Body of pancreas (tissue), 4 donors: ENCODE measurements at regions not wholly inside any gene's neighbourhood (a gene's known extent, or its start where the extent isn't known, plus 50 kb on each side); places are given as distances from the start of the nearest gene placed in this dataset.

Experiments
- ATAC-seq: fragments of 150-250 bp; one replicate; pipeline ENCODE4 v1.9.1; 2016
- DNase-seq, 4 donors: peaks; one replicate each; pipeline ENCODE4 v3.0.0-alpha.2; 2019
- H3K27ac ChIP-seq, 4 donors: fragments of 200-600 bp; sonication (generic); 1 replicate in 3 of 4; 2 replicates in 1 of 4; pipeline versions ENCODE4 v1.5.1 to v1.6.1; 2016 to 2019; ENCODE audit warnings: mild to moderate bottlenecking in 1 of 4, mixed read lengths in 1 of 4, moderate library complexity in 1 of 4
- H3K27me3 ChIP-seq, 2 donors: fragments of 200-600 bp; sonication (generic); one replicate each; pipeline ENCODE4 v1.6.0; 2016; ENCODE audit warnings: mild to moderate bottlenecking in 1 of 2
- H3K36me3 ChIP-seq, 2 donors: fragments of 200-600 bp; sonication (generic); replicated peaks in 1 of 2; 2 replicates each; pipeline ENCODE4 v1.5.1; 2016; ENCODE audit warnings: low read depth in 2 of 2; ENCODE audit not compliant: insufficient read depth in 1 of 2
- H3K4me1 ChIP-seq: fragments of 200-600 bp; sonication (generic); one replicate; pipeline ENCODE4 v1.6.0; 2016
- H3K4me3 ChIP-seq, 2 donors: fragments of 200-600 bp; sonication (generic); 1 replicate in 1 of 2; 2 replicates in 1 of 2; pipeline ENCODE4 v1.5.1; 2016 to 2019
- H3K9me3 ChIP-seq, 3 donors: fragments of 200-600 bp; sonication (generic); 1 replicate in 2 of 3; 2 replicates in 1 of 3; pipeline ENCODE4 v1.5.1; 2016
- POLR2A ChIP-seq, 3 donors: fragments of 450-650 bp; IDR thresholded peaks; one replicate each; pipeline ENCODE4 v1.6.1; 2016; ENCODE audit warnings: antibody characterized with exemption in 3 of 3, mild to moderate bottlenecking in 2 of 3
- WGBS, 2 donors: methylation state at CpG; one replicate each; pipeline ENCODE4 v1.1.5; 2017; 5-methylcytosine and 5-hydroxymethylcytosine counted together
- intact Hi-C: fragments of 100-400 bp; cut with DNase I; formaldehyde crosslinking; loops from one replicate; pipeline ENCODE4 v1.15.1; 2023
- TF ChIP-seq, protein P1 (sequence below), 7 experiments: fragments of 450-650 bp in 4 of 7; fragments of 200-600 bp in 3 of 7; sonication (generic) in 3 of 7; IDR thresholded peaks; one replicate each; pipeline ENCODE4 v1.5.1; 2016 to 2019; ENCODE audit warnings: antibody characterized with exemption in 7 of 7

DNA sequence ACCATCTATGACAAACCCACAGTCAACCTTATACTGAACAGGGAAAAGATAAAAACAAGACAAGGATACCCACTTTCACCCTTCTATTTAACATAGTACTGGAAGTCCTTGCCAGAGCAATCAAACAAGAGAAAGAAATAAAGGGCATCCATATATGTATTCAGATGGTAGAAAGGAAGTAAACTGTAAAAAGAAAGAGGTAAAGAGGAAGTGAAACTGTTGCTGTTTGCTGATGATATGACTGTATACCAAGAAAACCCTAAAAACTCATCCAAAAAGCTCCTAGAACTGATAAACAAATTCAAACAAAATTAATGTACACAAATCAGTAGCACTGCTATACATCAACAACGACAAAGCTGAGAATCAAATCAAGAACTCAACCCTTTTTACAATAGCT, 538.7 kb upstream of the PABPC4L start:
- no peak for DNase-seq
- Histone ChIP-seq H3K27ac (no peak overlapping the region), H3K27me3 (no peaks in the 10 kb centered on the region), H3K36me3 (no peaks in the 10 kb centered on the region), H3K9me3 (no peaks in the 10 kb centered on the region), H3K4me3 (no peak overlapping the region), H3K4me1 (no peaks in the 10 kb centered on the region)
- no peak for ATAC-seq
- 58 to 73% methylated on average over 1 of the region's 1 CpG for WGBS, 2 donors
- no peak for TF ChIP-seq POLR2A (IDR thresholded peaks at IDR 0.05)
- TF ChIP-seq, protein P1, sequence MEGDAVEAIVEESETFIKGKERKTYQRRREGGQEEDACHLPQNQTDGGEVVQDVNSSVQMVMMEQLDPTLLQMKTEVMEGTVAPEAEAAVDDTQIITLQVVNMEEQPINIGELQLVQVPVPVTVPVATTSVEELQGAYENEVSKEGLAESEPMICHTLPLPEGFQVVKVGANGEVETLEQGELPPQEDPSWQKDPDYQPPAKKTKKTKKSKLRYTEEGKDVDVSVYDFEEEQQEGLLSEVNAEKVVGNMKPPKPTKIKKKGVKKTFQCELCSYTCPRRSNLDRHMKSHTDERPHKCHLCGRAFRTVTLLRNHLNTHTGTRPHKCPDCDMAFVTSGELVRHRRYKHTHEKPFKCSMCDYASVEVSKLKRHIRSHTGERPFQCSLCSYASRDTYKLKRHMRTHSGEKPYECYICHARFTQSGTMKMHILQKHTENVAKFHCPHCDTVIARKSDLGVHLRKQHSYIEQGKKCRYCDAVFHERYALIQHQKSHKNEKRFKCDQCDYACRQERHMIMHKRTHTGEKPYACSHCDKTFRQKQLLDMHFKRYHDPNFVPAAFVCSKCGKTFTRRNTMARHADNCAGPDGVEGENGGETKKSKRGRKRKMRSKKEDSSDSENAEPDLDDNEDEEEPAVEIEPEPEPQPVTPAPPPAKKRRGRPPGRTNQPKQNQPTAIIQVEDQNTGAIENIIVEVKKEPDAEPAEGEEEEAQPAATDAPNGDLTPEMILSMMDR (IDR thresholded peaks at IDR 0.05) = no peak
- intact Hi-C loops = no loop called here

DNA sequence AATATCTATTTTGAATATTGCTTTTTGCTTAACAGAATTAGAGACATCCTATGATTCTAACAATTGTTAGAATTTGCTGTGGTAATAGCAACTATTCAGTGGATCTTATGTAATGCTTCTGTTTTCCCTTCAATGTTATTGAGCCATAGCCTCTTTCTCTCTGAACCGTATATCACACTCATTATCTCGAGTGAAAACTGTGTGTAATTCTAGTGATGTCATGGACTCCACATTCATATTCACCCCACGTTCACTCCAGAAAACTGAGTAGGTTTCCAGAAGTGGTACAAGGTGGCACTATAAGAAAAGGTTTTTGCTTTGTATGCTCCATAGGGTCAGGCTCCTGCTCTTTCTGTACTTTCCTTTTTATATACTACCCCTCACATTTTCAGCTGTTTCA, 534.3 kb upstream of the PABPC4L start:
- WGBS, 2 donors = 60 to 63% methylated on average over 3 of the region's 3 CpGs
- DNase-seq (no peak), ATAC-seq (no peak)
- Histone ChIP-seq H3K36me3 (no peaks in the 10 kb centered on the region), H3K9me3 (no peaks in the 10 kb centered on the region), H3K27me3 (no peaks in the 10 kb centered on the region), H3K27ac (no peak overlapping the region), H3K4me3 (no peak overlapping the region), H3K4me1 (no peaks in the 10 kb centered on the region)
- no peak for TF ChIP-seq POLR2A (IDR thresholded peaks at IDR 0.05)
- TF ChIP-seq, protein P1 (IDR thresholded peaks at IDR 0.05) = no peak
- intact Hi-C loops = no loop called here

DNA sequence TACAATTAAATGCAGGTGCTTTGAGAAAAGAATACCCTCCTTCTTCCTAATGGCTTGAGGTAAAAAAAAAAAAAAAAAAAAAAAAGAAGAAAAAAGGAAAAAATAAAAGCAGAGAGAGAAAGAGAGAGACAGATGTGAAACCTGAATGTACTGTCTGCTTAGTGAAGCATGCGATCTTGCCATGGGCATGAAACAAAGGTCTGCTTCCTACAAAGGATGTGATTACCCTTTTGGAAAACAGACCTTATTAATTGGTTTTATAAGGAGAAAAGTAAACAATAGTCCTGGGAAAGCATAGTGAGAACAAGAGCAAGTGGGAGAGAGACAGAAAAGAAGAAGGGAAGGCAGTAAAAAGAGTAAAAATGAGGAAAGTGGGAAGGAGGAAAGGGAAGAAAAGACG, 526.1 kb upstream of the PABPC4L start:
- intact Hi-C loops = no loop called here
- no peak overlapping the region for H3K4me3 ChIP-seq
- H3K27me3 ChIP-seq = no peaks in the 10 kb centered on the region
- H3K36me3 ChIP-seq = no peaks in the 10 kb centered on the region
- ATAC-seq (no peak), DNase-seq (no peak)
- no peak overlapping the region for H3K27ac ChIP-seq
- no peaks in the 10 kb centered on the region for H3K4me1 ChIP-seq
- TF ChIP-seq, protein P1 (IDR thresholded peaks at IDR 0.05) = no peak
- no peak for TF ChIP-seq POLR2A (IDR thresholded peaks at IDR 0.05)
- 59 to 70% methylated on average over 2 of the region's 2 CpGs for WGBS, 2 donors
- no peaks in the 10 kb centered on the region for H3K9me3 ChIP-seq

DNA sequence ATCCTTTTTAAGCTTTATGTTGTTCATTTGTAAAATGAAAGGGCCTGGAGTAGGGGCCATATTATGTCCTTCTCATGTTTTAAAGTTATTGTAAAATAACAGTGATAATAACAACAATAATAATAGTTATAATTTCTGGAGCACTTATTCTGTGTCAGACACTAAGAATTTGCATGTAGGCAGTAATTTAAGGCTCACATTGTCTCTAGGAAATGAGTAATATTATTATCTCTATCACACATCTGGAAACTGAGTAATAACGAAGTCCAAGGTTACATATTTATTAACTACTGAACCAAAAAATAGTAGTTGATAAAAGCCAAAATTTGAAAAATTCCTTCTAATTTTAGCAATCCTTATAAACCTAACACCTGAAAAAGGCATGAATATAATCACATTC, 520.7 kb upstream of the PABPC4L start:
- H3K36me3 ChIP-seq = no peaks in the 10 kb centered on the region
- no peaks in the 10 kb centered on the region for H3K9me3 ChIP-seq
- 63 to 65% methylated on average over 1 of the region's 1 CpG for WGBS, 2 donors
- intact Hi-C loops = no loop called here
- H3K27me3 ChIP-seq = no peaks in the 10 kb centered on the region
- H3K27ac ChIP-seq = no peak overlapping the region
- H3K4me3 ChIP-seq = no peak overlapping the region
- H3K4me1 ChIP-seq = no peaks in the 10 kb centered on the region
- TF ChIP-seq POLR2A (IDR thresholded peaks at IDR 0.05) = no peak
- TF ChIP-seq, protein P1 (IDR thresholded peaks at IDR 0.05) = no peak
- DNase-seq (no peak), ATAC-seq (no peak)

DNA sequence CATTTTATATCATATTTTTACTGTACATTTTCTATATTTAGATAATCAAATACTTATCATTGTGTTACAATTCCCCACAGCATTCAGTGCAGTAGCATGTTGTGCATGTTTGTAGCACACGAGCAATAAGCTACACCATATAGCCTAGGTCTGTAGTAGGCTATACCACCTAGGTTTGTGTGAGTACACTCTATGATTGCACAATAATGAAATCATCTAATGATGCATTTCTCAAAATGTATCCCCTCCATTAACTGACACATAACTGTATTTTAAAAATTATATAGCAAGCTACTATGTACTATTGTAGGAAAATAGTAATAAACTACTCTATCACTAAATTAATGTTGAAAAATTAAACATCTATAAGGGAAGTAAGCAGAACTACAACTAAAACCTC, 518.4 kb upstream of the PABPC4L start:
- no peaks in the 10 kb centered on the region for H3K4me1 ChIP-seq
- no peaks in the 10 kb centered on the region for H3K36me3 ChIP-seq
- no peaks in the 10 kb centered on the region for H3K27me3 ChIP-seq
- intact Hi-C loops = no loop called here
- ATAC-seq (no peak), DNase-seq (no peak)
- H3K4me3 ChIP-seq = no peak overlapping the region
- no peak for TF ChIP-seq POLR2A (IDR thresholded peaks at IDR 0.05)
- TF ChIP-seq, protein P1 (IDR thresholded peaks at IDR 0.05) = no peak
- no peak overlapping the region for H3K27ac ChIP-seq
- no peaks in the 10 kb centered on the region for H3K9me3 ChIP-seq
- 65 to 74% methylated on average over 1 of the region's 1 CpG for WGBS, 2 donors
